ENCODE measurements at regions not wholly inside any gene's neighbourhood (a gene's known extent, or its start where the extent isn't known, plus 50 kb on each side); places are given as distances from the start of the nearest gene placed in this dataset.

DNA sequence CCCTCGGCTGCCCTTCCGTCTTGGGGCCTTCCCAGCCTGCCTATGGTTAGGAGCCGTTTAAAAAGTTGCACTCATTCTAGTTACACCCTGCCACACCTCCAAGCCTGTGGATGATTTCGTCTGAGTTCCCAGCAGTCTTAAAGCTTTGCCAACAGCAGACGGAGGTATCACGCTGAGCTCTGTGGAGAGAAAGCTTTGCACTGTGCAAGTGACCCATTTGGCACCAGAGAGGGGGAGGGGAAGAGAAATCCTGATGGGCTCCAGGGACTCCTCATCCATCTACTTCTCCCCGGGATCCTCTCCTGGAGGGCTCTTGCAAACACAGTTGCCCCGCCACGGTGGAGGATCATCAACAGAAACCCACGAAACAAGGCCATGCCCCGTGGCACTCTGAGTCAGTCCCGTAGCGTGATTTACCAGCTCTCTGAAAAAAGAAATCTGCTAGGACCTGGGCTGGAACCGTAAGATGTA, 98.8 kb upstream of the CITED2 start:
- peaks cover 34% of the 10 kb centered on the region for H3K4me1 ChIP-seq (ENCODE audit: control insufficient read depth, insufficient read depth, low read length)
- H3K9ac ChIP-seq (ENCODE audit: low read depth, low read length) = peak overlapping the region; percentile 73

DNA sequence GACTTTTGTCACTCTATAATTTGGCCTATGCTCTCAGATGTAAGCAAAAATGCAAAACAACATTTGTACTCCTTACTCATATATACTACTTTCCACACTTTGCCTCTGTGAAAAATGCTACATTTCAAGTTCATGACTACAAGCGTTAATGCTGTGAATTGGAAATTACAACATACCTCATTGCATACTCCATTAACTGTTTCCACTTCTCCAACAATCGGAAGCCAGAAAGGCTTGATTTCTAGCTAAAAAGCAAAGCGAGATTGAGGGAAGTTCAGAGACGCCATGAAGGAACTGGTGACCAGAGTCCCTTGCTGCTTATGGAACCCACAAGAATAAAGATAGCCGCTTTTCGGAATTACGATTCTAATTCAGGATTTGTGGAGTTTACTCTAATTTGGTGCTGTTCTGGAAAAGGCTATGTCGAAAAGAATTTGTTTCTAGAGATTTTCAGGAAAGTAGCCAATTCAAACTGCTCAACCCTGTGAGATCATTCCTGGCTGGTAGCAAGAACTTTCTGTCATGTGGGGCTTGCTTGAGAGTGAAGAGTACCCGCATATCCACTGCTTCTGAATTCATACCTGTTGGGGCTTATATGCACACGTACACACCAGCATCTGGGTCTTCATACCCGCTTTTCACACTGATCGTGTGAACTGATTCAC, 98.0 kb upstream of the CITED2 start:
- H3K4me3 ChIP-seq (ENCODE audit: low read length) = no peak overlapping the region
- H3K9me3 ChIP-seq (replicated peaks; ENCODE audit: low read length) = no peaks in the 10 kb centered on the region
- H3K27me3 ChIP-seq (ENCODE audit: control insufficient read depth, insufficient read depth, low read length) = no peaks in the 10 kb centered on the region
- peak overlapping the region; percentile 75 for H3K4me2 ChIP-seq (ENCODE audit: low read length)
- H3K36me3 ChIP-seq (ENCODE audit: insufficient read depth, low read length) = no peaks in the 10 kb centered on the region
- peaks cover 37% of the 10 kb centered on the region for H3K4me1 ChIP-seq (ENCODE audit: control insufficient read depth, insufficient read depth, low read length)
- peak overlapping the region; percentile 73 for H3K9ac ChIP-seq (ENCODE audit: low read depth, low read length)

More for the DNA sequence above, 98.8 kb upstream of the CITED2 start:
- Histone ChIP-seq H3K4me2 (ENCODE audit: low read length) (peak overlapping the region; percentile 75), H3K27me3 (ENCODE audit: control insufficient read depth, insufficient read depth, low read length) (no peaks in the 10 kb centered on the region), H3K36me3 (ENCODE audit: insufficient read depth, low read length) (no peaks in the 10 kb centered on the region), H3K9me3 (replicated peaks; ENCODE audit: low read length) (no peaks in the 10 kb centered on the region), H3K4me3 (ENCODE audit: low read length) (peak overlapping the region; percentile 47)

DNA sequence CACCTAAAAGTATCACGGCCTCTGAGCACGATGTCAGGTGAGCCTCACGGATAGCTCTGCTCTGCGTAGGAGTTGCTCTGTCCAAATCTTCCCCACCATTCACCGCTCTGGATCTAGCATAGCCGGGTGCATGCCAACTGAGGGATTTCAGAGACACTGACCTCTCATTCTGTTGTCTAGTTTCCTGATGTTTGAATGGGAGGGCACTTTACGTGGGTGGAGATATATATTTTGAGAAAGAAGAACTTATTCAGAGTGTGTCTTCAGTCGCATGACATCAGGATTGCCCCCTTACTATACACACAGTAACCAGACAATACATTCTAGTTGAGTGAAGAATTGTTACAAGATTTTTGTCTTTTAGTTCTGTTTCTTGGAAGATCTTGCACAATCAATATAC, 96.5 kb upstream of the CITED2 start:
- Histone ChIP-seq H3K36me3 (ENCODE audit: insufficient read depth, low read length) (no peaks in the 10 kb centered on the region), H3K4me1 (ENCODE audit: control insufficient read depth, insufficient read depth, low read length) (peaks cover 37% of the 10 kb centered on the region), H3K9me3 (replicated peaks; ENCODE audit: low read length) (no peaks in the 10 kb centered on the region), H3K27me3 (ENCODE audit: control insufficient read depth, insufficient read depth, low read length) (no peaks in the 10 kb centered on the region), H3K4me2 (ENCODE audit: low read length) (no peak overlapping the region), H3K9ac (ENCODE audit: low read depth, low read length) (no peak overlapping the region), H3K4me3 (ENCODE audit: low read length) (no peak overlapping the region)

DNA sequence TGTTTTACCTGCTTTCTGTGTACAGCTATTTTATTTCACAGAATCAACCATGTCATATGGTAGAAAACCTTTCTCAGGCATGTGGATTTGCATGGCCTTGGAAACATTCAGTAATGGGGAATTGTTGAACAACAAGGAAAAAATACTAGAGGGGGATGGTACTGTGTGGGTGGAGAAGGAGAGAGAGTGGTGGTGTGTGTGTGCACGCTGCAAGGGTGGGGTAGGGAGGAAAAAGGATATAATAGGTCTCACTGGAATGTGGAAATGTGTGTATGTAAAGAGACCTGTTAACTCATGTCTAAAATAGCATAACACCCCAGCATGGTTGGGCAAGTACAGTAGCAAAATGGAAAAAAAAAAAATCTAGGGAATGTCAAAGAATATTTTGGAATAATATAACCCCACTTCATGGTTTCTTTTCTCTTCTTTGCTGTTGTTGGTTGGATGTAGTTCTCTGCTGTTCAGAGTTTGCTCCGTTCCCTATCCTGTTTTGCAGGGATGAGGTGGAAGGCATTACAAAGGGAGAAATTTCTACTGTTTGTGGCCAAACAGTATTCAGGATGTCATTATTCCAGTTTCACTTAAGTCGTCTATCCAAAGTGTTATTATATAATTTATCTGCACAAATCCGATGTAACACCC, 93.9 kb upstream of the CITED2 start:
- peaks cover 17% of the 10 kb centered on the region for H3K4me1 ChIP-seq (ENCODE audit: control insufficient read depth, insufficient read depth, low read length)
- H3K4me2 ChIP-seq (ENCODE audit: low read length) = no peak overlapping the region
- no peak overlapping the region for H3K9ac ChIP-seq (ENCODE audit: low read depth, low read length)
- H3K4me3 ChIP-seq (ENCODE audit: low read length) = no peak overlapping the region
- no peaks in the 10 kb centered on the region for H3K9me3 ChIP-seq (replicated peaks; ENCODE audit: low read length)
- H3K36me3 ChIP-seq (ENCODE audit: insufficient read depth, low read length) = no peaks in the 10 kb centered on the region
- no peaks in the 10 kb centered on the region for H3K27me3 ChIP-seq (ENCODE audit: control insufficient read depth, insufficient read depth, low read length)

DNA sequence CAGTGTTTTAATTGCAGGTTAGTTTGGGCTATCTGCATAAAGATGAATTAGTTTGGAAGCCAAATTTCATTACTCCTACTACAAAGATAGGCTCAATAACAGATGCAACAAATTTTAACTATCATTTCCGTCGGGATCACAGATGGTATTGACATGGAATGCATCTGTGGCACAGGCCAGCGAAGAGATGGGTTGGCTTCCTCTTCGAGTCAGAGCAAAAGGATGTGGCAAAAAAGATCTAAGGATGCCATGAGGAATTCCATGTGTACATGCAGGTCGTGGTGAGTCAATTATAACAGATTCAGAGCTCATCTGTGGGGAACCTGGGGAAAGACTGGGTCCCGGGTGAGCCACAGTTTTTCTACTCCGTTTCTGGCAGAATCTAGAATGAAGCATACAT, 83.0 kb upstream of the CITED2 start:
- Histone ChIP-seq H3K9ac (ENCODE audit: low read depth, low read length) (no peak overlapping the region), H3K27me3 (ENCODE audit: control insufficient read depth, insufficient read depth, low read length) (no peaks in the 10 kb centered on the region), H3K4me3 (ENCODE audit: low read length) (no peak overlapping the region), H3K36me3 (ENCODE audit: insufficient read depth, low read length) (no peaks in the 10 kb centered on the region), H3K4me1 (ENCODE audit: control insufficient read depth, insufficient read depth, low read length) (peaks cover 3% of the 10 kb centered on the region), H3K9me3 (replicated peaks; ENCODE audit: low read length) (no peaks in the 10 kb centered on the region), H3K4me2 (ENCODE audit: low read length) (no peak overlapping the region)

DNA sequence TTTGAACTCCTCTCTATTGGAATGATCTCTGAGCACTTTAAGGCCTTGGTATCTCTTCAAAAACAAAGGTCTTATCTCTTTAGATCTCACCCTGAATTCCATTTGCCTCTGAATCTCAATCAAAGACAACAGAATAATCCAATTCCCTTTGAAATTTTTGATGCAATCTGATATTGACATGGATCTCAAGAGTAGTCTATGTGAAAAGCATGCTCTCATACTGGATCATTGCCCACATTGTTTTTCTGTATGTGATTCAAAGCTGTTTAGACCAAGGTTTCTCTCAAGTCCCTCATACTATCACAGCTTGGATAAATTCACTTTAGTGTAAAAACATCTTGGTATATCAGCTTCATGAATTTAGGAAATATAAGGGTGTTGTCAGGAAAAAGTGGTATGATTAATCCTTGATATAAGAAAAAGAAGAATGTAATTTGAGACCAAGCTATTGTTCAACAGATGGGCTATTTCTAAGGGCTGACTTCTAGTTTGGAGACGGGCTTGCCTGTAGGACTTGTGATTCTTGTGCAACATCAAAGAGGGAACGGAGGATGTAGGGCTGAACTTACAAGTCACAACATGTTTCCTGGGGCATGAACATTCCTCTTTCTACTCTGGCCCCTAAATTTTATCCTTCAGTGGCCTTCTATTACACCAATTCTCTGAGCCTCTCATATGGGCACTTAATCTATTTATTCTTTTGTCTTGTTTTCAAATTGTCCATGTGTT, 77.9 kb upstream of the CITED2 start:
- H3K4me3 ChIP-seq (ENCODE audit: low read length) = no peak overlapping the region
- H3K36me3 ChIP-seq (ENCODE audit: insufficient read depth, low read length) = no peaks in the 10 kb centered on the region
- H3K9me3 ChIP-seq (replicated peaks; ENCODE audit: low read length) = no peaks in the 10 kb centered on the region
- no peak overlapping the region for H3K4me2 ChIP-seq (ENCODE audit: low read length)
- H3K4me1 ChIP-seq (ENCODE audit: control insufficient read depth, insufficient read depth, low read length) = peaks cover 17% of the 10 kb centered on the region
- H3K27me3 ChIP-seq (ENCODE audit: control insufficient read depth, insufficient read depth, low read length) = no peaks in the 10 kb centered on the region
- H3K9ac ChIP-seq (ENCODE audit: low read depth, low read length) = no peak overlapping the region

DNA sequence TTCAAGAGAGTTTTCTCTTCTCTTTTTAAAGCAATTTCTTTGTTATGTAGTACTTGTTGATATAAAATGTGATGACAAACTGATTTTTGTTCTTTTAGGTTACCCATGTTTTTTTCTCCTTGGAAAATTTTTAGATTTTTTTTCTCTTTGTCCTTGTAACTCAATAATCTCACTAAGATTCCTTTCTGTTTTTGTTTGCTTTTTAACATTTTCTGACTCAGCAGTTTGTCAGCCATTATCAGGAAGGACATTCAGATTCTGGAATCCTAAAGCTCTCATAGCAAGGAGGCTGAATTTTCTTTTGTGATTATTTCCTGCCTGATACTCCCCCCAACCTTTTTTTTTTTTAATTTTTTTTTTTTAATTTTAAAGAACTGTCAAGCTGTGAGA, 75.2 kb upstream of the CITED2 start:
- no peaks in the 10 kb centered on the region for H3K9me3 ChIP-seq (replicated peaks; ENCODE audit: low read length)
- no peak overlapping the region for H3K4me3 ChIP-seq (ENCODE audit: low read length)
- no peaks in the 10 kb centered on the region for H3K36me3 ChIP-seq (ENCODE audit: insufficient read depth, low read length)
- H3K4me1 ChIP-seq (ENCODE audit: control insufficient read depth, insufficient read depth, low read length) = peaks cover 17% of the 10 kb centered on the region
- peak overlapping the region; percentile 35 for H3K9ac ChIP-seq (ENCODE audit: low read depth, low read length)
- H3K4me2 ChIP-seq (ENCODE audit: low read length) = no peak overlapping the region
- H3K27me3 ChIP-seq (ENCODE audit: control insufficient read depth, insufficient read depth, low read length) = no peaks in the 10 kb centered on the region

DNA sequence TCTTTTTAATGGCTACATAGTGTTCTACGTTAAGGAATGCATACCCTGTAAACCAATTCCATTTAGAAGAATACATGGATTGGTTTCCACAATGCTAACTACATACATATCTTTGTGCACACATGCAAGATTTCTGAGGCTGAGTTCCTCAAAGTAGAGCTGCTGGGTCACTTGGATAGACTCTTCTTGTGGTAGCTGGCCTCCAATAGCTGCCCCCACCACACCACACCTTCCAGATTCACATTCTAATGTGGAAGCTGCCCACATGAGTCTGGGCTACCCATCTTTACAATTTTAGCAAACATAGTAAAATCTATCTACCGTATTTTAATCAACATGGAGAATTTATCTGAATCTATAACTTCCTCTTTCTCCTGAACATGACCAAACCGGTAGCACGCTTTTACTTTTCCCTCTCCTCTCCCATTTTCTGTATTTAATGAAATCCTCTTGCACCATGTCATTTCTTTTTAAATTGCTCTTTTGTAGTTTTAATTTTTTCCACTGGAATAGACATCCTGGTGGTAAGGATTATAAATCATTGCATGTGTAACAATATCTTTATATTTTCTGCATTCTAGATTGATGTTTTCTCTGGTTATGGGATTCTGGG, 74.7 kb upstream of the CITED2 start:
- Histone ChIP-seq H3K9me3 (replicated peaks; ENCODE audit: low read length) (no peaks in the 10 kb centered on the region), H3K4me3 (ENCODE audit: low read length) (no peak overlapping the region), H3K4me2 (ENCODE audit: low read length) (no peak overlapping the region), H3K27me3 (ENCODE audit: control insufficient read depth, insufficient read depth, low read length) (no peaks in the 10 kb centered on the region), H3K4me1 (ENCODE audit: control insufficient read depth, insufficient read depth, low read length) (peaks cover 17% of the 10 kb centered on the region), H3K9ac (ENCODE audit: low read depth, low read length) (peak overlapping the region; percentile 35), H3K36me3 (ENCODE audit: insufficient read depth, low read length) (no peaks in the 10 kb centered on the region)

DNA sequence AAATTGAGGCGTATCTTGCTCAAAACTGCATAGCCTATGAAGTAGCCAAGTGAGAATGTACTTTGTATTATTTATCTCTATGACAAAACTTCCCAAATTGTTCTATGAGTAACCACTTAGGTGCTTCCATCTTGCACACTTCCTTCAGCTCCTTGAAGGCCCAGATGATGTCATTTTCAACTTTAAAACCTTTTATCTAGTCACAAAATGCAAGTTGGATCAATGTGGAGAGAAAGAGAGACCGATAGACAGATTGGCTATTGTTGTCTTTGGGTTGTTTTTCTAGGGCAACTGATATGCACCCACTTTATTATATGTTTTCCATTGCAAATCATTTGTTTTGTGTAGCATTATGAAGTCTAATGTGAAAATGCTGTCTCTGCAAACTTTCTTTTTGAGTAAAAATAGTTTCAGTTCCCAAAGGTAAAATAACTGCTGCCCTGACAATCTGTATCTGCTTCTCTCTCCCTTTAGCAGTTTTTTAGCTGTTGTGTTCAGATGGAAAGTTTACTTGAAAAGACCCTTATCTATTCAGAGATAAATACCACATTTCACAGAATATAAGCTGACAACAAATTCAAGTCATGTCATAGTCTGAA, 73.7 kb upstream of the CITED2 start:
- Histone ChIP-seq H3K4me3 (ENCODE audit: low read length) (no peak overlapping the region), H3K4me2 (ENCODE audit: low read length) (no peak overlapping the region), H3K9me3 (replicated peaks; ENCODE audit: low read length) (no peaks in the 10 kb centered on the region), H3K4me1 (ENCODE audit: control insufficient read depth, insufficient read depth, low read length) (peaks cover 22% of the 10 kb centered on the region), H3K27me3 (ENCODE audit: control insufficient read depth, insufficient read depth, low read length) (no peaks in the 10 kb centered on the region), H3K36me3 (ENCODE audit: insufficient read depth, low read length) (no peaks in the 10 kb centered on the region), H3K9ac (ENCODE audit: low read depth, low read length) (no peak overlapping the region)

DNA sequence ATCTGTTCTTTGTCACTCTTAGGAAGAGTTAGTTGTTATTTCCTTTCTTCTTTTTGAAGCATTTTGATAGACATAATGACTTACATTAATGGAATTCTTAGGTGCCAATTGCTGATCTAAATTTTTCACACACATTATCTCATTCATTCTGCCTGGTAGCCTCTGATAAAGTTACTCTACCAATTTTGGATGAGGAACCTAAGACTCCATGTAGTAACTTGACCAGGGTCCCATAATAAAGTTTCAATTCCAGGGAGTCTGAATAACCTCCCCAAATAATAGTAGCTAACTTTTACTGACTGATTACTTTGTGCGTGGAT, 73.2 kb upstream of the CITED2 start:
- H3K4me3 ChIP-seq (ENCODE audit: low read length) = no peak overlapping the region
- H3K4me1 ChIP-seq (ENCODE audit: control insufficient read depth, insufficient read depth, low read length) = peaks cover 23% of the 10 kb centered on the region

More for the DNA sequence above, 73.2 kb upstream of the CITED2 start:
- no peak overlapping the region for H3K9ac ChIP-seq (ENCODE audit: low read depth, low read length)
- H3K27me3 ChIP-seq (ENCODE audit: control insufficient read depth, insufficient read depth, low read length) = no peaks in the 10 kb centered on the region
- H3K9me3 ChIP-seq (replicated peaks; ENCODE audit: low read length) = no peaks in the 10 kb centered on the region
- no peak overlapping the region for H3K4me2 ChIP-seq (ENCODE audit: low read length)
- no peaks in the 10 kb centered on the region for H3K36me3 ChIP-seq (ENCODE audit: insufficient read depth, low read length)

All from skeletal muscle satellite cell (primary cell).